GM18873 (cell line): ENCODE measurements at regions not wholly inside any gene's neighbourhood (a gene's known extent, or its start where the extent isn't known, plus 50 kb on each side); places are given as distances from the start of the nearest gene placed in this dataset.

ENCODE experiments used
- ATAC-seq: cut with Tn5 transposase; IDR thresholded peaks from one replicate; pipeline ENCODE4 v1.9.1; 2021; ENCODE audit warnings: mild to moderate bottlenecking, moderate library complexity, moderate number of reproducible peaks; ENCODE audit not compliant: unreplicated experiment, low FRiP score

DNA sequence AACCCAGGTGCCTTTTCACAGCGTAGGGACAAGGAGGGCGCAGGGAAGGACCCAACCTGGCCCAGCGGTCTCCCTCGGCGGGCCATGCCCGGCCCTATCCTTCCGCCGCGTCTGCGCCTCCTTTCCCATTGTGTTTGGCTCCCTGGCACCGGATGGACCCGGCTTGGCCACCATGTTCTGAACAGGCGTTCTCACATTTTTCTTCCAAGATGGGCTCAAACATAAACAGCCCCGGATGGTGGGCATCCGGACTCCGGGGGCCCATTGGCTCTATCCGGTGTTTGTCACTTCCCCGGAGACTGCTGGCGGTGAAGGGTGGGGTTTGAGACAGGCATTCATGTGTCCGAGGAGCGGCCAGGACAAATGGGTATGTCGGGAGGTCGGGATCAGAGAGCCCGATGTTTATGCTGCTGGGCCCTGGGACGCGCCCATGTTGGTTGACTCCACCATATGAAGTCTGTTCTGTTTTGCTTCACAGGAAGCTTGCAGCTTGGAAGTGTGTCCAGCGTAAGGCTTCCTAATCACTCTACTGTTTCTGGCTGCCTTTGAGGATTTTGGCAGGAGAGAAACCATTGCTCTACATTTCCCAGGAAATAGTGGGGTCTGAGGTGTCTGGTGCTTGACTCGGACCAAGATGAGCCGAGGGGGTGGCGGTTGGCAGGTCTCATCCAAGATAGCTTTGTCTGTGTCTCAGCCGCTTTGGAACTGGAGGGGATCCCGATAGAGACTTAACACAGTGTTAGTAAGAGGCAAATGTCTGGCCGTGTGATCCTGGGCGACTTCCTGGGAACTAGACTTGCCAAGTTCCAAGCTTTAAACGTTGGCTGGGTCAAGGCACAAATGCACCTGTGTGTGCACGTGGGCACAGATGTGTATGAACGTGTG lies 188.3 kb downstream of the IRF8 start:
- no peak for ATAC-seq

DNA sequence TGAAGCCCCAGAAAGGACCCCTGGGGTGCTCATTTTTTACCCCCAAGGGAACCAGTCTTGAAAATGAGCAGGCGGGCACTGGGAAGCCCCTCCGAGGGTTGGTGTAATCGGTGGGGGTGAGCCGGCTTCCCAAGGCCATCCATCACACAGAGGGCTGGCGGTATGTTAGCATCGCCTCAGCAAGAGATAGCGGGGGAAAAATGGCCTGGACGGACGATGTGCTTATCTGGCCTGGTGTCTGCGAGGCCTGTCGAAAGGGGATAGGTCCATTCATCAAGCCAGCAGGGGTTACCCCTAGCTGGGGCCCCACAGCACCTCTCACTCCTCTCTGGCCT lies 188.9 kb downstream of the IRF8 start:
- ATAC-seq = no peak

GRCh38 chr16:86088287-86088686 lies 189.3 kb downstream of the IRF8 start:
- no peak for ATAC-seq

DNA sequence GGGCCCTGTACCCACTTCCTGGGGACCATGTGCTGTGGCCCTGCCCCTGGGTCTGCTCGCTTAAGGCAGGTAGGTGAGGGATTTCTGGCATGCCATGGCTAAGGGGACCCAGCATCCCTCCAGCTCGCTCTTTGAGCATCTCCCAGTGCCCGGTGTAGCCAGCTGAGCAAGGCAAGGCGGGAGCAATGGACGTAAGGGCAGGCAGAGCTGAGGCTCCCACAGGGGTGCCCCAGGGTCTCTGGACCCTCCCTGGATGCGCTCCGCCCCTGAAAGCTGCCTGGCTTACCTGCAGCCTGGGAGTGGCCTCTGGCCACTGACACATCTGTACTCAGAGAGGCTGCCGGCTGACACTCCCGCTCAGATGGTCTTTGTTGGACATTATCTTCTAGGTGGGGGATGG lies 189.9 kb downstream of the IRF8 start:
- no peak for ATAC-seq

DNA sequence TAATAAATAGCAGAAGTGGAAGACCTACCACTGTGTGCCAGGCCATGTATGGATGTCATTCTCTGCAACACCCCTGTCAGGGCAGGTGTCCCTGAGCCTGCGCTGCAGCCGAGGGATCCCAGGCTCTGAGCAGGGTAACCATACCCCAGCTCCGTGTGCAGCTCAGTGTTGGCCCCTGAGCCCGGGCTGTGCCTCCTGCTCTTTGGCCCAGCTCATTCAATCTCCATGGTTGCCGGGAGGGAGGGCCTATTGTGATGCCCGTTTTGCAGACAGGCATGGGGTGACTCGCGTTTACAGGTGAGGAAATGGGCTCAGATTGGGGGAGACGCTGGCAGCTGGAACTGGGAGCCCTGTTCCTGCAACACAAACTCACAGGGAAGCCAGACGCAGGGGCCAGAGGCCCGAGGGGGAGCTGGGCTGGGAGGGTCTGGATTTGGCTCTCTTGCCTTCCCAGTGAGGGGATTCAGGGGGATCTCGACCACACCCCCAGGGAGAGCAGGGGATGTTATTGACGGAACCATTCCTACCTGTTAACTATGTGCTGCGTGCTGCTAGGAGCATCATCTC lies 190.5 kb downstream of the IRF8 start:
- ATAC-seq = no peak

DNA sequence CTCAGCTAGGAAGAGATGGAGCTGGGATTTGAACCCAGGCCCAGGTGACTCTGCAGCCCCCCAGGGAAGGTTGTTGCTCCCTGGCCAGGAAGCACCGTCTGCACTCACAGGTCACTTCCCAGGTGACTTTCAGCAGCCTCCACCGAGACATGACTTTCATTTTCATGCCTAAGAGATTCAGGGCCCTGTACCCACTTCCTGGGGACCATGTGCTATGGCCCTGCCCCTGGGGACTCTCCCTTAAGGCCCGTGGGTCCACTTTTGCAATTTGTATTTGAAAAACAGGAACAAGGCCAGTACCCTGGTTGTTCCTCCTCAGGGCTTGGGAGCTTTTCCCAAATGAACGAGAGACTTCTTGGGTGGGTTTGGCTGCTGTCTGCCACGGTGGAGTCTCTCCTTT lies 191.0 kb downstream of the IRF8 start:
- no peak for ATAC-seq

- ATAC-seq = no peak
Measured at GRCh38 chr16:86090461-86091170, 191.7 kb downstream of the IRF8 start.

DNA sequence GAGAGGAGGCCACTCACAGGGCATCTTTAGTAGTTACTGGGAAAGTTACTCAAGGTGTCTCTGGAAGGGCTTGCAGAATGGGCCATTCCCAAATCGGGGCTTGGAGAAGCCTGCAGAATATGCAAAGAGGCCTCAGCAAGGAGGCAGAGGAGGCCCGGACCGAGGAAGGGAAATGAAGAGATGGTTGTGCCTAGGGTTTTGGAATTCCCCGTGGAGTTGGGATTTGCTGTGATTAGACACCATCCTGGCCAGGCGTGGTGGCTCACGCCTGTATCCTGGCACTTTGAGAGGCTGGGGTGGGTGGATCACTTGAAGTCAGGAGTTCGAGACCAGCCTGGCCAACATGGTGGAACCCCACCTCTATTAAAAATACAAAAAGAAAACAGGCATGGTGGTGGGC lies 193.0 kb downstream of the IRF8 start:
- no peak for ATAC-seq

- no peak for ATAC-seq
Measured at GRCh38 chr16:86092586-86093480, 193.9 kb downstream of the IRF8 start.

DNA sequence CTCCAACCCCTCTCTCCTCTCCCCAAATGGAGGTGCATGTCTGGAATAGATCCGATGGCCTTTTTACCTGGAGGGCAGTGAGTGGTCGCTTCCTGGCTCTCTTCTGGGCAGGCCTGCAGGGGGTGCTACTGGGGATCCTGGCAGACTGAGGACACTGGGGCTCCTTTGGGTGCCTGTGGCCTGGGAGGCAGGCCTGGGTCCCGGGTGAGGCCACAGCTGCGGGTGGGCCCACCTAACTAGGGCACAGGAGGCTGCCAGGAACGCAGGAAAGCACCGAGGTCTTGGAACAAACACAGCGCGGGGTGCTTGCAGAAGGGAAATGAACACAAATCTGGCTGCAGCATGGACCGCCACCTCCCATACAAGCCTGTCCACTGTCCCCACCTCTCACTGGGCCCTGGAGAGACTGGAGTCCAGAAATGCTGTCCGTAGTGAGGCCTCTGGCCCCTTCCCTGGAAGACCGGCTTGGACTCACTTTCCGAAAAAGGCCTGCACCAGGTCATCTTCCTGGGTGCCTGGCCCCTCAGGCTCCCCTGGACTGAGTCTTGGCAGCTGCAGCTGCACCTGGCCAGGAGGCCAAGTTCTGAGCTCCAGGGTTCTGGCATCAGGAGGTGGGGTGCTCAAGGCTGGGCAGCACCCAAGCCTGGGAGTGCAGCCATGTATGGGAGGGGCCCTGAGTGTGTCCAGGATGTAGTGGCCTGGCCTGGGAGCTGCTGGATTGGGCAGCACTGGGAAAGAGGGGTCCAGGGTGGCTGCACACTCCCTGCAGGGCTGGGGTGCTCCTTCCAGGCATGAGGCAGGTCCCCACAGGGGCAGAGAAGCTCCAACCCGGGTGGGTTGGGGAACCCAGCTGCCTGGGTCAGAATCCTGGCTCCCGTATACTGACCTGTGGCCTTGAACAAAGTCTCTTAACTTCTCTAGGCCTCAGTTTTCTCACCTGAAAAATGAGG lies 195.1 kb downstream of the IRF8 start:
- ATAC-seq = no peak

DNA sequence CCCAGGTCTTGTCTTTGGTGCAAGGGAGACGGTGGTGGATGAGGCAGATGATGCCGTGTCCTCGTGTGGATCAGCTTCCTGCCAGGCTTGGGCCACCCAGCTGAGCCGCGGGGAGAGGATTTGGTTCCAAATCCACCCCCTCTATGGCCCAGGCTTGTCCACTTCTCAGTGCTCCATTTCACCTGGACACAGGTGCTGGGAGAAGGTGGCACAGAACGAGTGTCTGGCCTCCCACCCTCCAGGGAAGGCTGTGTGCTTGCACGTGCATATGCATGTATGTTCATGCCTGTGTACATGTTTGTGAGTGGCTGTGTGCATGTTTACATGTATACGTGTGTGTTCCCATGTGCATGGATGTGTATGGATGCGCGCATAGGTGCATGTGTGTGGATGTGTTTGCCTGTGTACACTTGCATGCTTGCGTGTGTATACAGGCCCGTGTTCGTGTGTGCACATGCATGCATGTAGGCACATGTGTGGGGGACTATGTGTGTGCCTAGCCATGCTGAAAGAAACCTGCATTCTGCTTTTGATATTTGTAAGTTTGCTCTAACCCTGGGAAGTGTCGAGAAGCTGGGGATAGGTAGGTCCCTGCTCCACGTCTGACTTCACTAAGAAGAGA lies 196.3 kb downstream of the IRF8 start:
- no peak for ATAC-seq

- no peak for ATAC-seq
Measured at GRCh38 chr16:86095906-86096485, 197.0 kb downstream of the IRF8 start.

GRCh38 chr16:86096850-86097249 lies 197.9 kb downstream of the IRF8 start:
- no peak for ATAC-seq

DNA sequence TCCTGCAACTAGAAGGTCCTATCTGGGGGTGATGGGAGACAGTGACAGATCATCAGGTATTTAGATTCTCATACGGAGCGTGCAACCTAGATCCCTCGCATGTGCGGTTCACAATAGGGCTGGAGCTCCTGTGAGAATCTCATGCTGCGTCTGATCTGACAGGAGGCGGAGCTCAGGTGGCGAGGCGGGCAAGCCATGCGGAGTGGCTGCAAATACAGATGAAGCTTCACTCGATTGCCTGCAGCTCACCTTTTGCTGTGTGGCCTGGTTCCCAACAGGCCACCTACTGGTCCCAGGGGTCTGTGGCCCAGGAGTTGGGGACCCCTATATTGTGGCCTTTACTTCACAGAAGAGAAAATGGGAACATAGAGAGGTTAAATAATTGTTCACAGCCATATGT lies 200.4 kb downstream of the IRF8 start:
- no peak for ATAC-seq

GRCh38 chr16:86100205-86101136 lies 201.5 kb downstream of the IRF8 start:
- ATAC-seq = no peak

- no peak for ATAC-seq
Measured at GRCh38 chr16:86101137-86101896, 202.4 kb downstream of the IRF8 start.

- ATAC-seq = no peak
Measured at GRCh38 chr16:86101897-86102157, 202.9 kb downstream of the IRF8 start.
